Spinal cord (tissue), 10 donors: ENCODE measurements at regions not wholly inside any gene's neighbourhood (a gene's known extent, or its start where the extent isn't known, plus 50 kb on each side); places are given as distances from the start of the nearest gene placed in this dataset. TPM values are rescaled to one million over a fixed set of nuclear protein-coding genes. Genes with fewer than 3 reads are reported as not detected.

Experiments
- DNase-seq, 6 donors: peaks; one replicate each; pipeline versions ENCODE4 v3.0.0 to v3.0.0-alpha.2; 2013 to 2015; ENCODE audit warnings: low spot score in 6 of 6, low read depth in 4 of 6
- H3K27ac ChIP-seq: one replicate; pipeline ENCODE4 v1.5.1; 2013; ENCODE audit warnings: low read depth, low read length, control low read depth
- H3K27me3 ChIP-seq: one replicate; pipeline ENCODE4 v1.6.1; 2013; ENCODE audit warnings: low read length; ENCODE audit not compliant: control insufficient read depth, insufficient read depth
- H3K36me3 ChIP-seq: one replicate; pipeline ENCODE4 v1.6.1; 2013; ENCODE audit warnings: low read length; ENCODE audit not compliant: control insufficient read depth, insufficient read depth
- H3K4me1 ChIP-seq: one replicate; pipeline ENCODE4 v1.6.1; 2013; ENCODE audit warnings: low read length; ENCODE audit not compliant: control insufficient read depth, insufficient read depth
- H3K4me3 ChIP-seq: one replicate; pipeline ENCODE4 v1.5.1; 2013; ENCODE audit warnings: low read depth, low read length, control low read depth
- H3K9me3 ChIP-seq: one replicate; pipeline ENCODE4 v1.6.1; 2013; ENCODE audit warnings: low read length; ENCODE audit not compliant: control insufficient read depth, insufficient read depth
- WGBS: methylation state at CpG from one replicate; pipeline ENCODE4 v1.1.5; 2013; ENCODE audit warnings: missing lambda C conversion rate; ENCODE audit not compliant: insufficient coverage; 5-methylcytosine and 5-hydroxymethylcytosine counted together
- small RNA-seq: library from RNA; depleted of rRNA; stranded (forward); fragments of <200 nt; gene quantifications from one replicate; pipeline ENCODE3, GENCODE V24; 2014; ENCODE audit warnings: low replicate concordance
- donor health status: healthy.

- Histone ChIP-seq H3K4me3 (no peak overlapping the region), H3K36me3 (no peaks in the 10 kb centered on the region), H3K27ac (no peak overlapping the region), H3K9me3 (no peaks in the 10 kb centered on the region), H3K27me3 (peaks cover 11% of the 10 kb centered on the region), H3K4me1 (no peaks in the 10 kb centered on the region)
- WGBS = 59% methylated on average over 4 of the region's 7 CpGs
- DNase-seq = no peak
These were observed 77.9 kb upstream of the STK26 start for GRCh38 chrX:131944936-131945902.

DNA sequence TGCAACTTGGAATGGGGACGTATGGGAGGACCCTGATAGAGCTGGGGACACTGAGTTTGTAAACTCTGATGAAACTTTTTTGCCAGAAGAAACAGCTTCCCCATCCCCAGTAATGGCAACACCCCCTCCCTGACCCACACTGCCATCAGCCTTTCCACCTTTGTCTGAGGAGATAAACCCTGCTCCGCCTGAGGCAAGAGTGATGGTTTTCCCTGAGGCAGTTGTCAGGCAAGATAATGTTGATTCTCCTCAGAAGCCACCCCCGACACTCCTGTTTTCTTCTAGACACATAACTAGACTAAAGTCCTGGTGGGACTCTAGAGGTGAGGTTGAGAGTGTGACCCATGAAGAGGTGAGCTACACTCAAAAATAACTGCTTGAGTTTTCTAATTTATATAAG lies 71.9 kb upstream of the STK26 start:
- Histone ChIP-seq H3K9me3 (no peaks in the 10 kb centered on the region), H3K27me3 (peaks cover 10% of the 10 kb centered on the region), H3K27ac (no peak overlapping the region), H3K4me1 (no peaks in the 10 kb centered on the region), H3K36me3 (no peaks in the 10 kb centered on the region), H3K4me3 (no peak overlapping the region)
- WGBS = 80% methylated on average over 1 of the region's 3 CpGs
- DNase-seq = no peak

DNA sequence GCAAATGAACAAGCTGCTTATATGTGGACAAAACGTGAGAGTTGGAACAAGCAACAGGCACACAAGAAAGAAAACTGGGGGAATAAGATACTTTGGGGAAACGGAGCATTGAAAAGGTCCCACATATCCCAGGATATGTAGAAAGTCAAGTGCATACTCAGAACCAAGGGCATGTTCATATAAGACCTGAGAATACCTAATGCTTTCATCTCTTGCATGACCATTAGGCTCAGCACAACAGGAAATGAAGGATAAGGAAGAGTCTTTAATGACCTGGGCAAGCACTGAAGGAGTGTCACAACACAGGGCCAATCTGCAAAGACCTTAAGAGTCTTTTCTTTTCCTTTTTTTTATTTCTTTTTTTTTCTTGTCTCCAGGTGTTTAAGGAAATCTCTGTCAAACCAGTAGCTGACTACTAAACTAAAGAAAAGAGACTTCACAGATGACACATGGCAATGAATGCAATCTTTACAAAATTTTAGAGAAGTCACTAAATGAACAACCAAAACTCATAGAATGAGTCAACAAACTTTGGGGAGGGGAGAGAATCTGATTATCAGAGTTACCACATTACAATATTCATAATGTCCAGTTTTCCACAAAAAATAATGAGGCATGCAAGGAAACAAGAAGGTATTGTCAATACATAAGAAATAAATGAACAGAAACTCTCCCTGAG lies 67.9 kb upstream of the STK26 start:
- Histone ChIP-seq H3K27me3 (peaks cover 10% of the 10 kb centered on the region), H3K27ac (no peak overlapping the region), H3K9me3 (no peaks in the 10 kb centered on the region), H3K4me1 (no peaks in the 10 kb centered on the region), H3K36me3 (no peaks in the 10 kb centered on the region), H3K4me3 (no peak overlapping the region)
- DNase-seq = no peak
- WGBS = 66% methylated on average over 2 of the region's 2 CpGs

- Histone ChIP-seq H3K36me3 (no peaks in the 10 kb centered on the region), H3K27me3 (peaks cover 8% of the 10 kb centered on the region), H3K4me1 (no peaks in the 10 kb centered on the region), H3K9me3 (no peaks in the 10 kb centered on the region), H3K27ac (no peak overlapping the region), H3K4me3 (no peak overlapping the region)
- no CpG with 5 or more reads among the region's 1 CpG for WGBS
- no peak for DNase-seq
These were observed 64.4 kb upstream of the STK26 start for GRCh38 chrX:131958724-131959123.

DNA sequence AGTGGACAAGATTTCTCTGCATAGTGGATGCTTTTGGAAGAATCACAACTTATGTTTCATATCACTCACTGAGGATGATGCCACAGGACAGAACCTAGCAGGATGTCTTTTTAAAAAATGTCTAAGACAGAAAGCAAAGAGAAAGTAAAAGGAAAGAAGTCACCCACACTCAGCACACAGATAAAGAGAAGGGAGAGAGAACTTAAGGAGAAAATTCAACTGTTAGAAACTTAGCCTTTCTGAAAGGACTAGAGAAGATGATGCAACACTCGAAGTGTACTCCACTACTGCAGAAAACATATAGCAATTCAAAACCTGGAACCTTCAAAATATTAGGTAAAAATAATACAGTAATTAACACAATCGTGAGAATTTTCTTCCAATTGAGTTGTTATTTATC lies 52.8 kb upstream of the STK26 start:
- Histone ChIP-seq H3K36me3 (no peaks in the 10 kb centered on the region), H3K27ac (no peak overlapping the region), H3K27me3 (peaks cover 10% of the 10 kb centered on the region), H3K4me3 (no peak overlapping the region), H3K4me1 (no peaks in the 10 kb centered on the region), H3K9me3 (no peaks in the 10 kb centered on the region)
- DNase-seq = no peak
- no CpG with 5 or more reads among the region's 2 CpGs for WGBS

Small RNA genes in the stretch of these regions (small RNA-seq; reads per million reads assigned to genes)
- not detected for gene AL008629.1
- gene HDGFP1 = not detected
- not detected for gene MCRIP2P1
- gene RNA5SP514 = not detected
